22Rv1 (cell line): ENCODE measurements at regions not wholly inside any gene's neighbourhood (a gene's known extent, or its start where the extent isn't known, plus 50 kb on each side); places are given as distances from the start of the nearest gene placed in this dataset.

Experiments
- ZFX ChIP-seq: fragments of 450-650 bp; IDR thresholded peaks from 2 replicates; pipeline ENCODE4 v1.6.1; 2017; ENCODE audit warnings: antibody characterized with exemption, borderline replicate concordance
- TF ChIP-seq, protein P1 (sequence below): fragments of 450-650 bp; IDR thresholded peaks from 2 replicates; pipeline ENCODE4 v1.5.1; 2017; ENCODE audit warnings: mild to moderate bottlenecking

DNA sequence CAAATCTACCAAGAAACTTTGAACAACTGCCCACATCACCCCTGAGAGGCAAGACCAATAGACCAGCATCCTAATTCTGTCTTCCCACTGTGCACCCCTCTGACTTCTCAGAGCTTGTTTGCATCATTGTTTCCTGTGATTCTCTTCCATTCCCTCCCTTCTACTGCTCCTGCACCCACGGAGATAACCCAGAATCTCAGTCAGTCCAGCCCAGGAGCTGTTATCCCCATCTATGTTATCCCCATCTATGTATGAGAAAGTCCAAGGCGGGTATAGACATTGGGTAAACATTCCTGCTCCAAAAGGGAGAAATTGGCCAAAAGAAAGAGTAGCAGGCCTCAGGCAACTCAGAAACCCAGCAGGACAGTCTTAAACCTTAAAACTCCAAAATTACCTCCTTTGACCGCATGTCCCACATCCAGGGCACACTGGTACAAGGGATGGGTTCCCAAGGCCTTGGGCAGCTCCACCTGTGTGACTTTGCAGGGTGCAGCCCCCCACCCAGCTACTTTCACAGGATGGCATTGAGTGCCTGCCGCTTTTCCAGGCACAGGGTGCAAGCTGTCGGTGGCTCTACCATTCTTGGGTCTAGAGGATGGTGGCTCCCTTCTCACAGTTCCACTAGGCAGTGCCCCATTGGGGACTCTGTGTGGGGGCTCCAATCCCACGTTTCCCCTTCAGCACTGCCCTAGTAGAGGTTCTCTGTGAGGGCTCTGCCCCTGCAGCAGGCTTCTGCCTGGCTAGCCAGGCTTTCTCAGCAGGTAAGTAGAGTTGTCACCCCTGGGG, 414.8 kb downstream of the NPHP4 start:
- TF ChIP-seq, protein P1, sequence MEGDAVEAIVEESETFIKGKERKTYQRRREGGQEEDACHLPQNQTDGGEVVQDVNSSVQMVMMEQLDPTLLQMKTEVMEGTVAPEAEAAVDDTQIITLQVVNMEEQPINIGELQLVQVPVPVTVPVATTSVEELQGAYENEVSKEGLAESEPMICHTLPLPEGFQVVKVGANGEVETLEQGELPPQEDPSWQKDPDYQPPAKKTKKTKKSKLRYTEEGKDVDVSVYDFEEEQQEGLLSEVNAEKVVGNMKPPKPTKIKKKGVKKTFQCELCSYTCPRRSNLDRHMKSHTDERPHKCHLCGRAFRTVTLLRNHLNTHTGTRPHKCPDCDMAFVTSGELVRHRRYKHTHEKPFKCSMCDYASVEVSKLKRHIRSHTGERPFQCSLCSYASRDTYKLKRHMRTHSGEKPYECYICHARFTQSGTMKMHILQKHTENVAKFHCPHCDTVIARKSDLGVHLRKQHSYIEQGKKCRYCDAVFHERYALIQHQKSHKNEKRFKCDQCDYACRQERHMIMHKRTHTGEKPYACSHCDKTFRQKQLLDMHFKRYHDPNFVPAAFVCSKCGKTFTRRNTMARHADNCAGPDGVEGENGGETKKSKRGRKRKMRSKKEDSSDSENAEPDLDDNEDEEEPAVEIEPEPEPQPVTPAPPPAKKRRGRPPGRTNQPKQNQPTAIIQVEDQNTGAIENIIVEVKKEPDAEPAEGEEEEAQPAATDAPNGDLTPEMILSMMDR = no peak
- TF ChIP-seq ZFX = no peak
